Uterus (tissue), 3 donors: ENCODE measurements at regions not wholly inside any gene's neighbourhood (a gene's known extent, or its start where the extent isn't known, plus 50 kb on each side); places are given as distances from the start of the nearest gene placed in this dataset.

Source experiments
- DNase-seq, 2 donors: peaks; one replicate each; pipeline ENCODE4 v3.0.0-alpha.2; 2019 to 2020
- H3K27ac ChIP-seq, 2 donors: fragments of 200-600 bp; sonication (generic); 1 replicate in 1 of 2; 2 replicates in 1 of 2; pipeline ENCODE4 v1.5.1; 2016 to 2018
- H3K27me3 ChIP-seq, 2 donors: fragments of 200-600 bp; sonication (generic); one replicate each; pipeline ENCODE4 v1.5.1; 2018 to 2019; ENCODE audit warnings: control low read depth in 1 of 2
- H3K36me3 ChIP-seq, 2 donors: fragments of 200-600 bp; sonication (generic); one replicate each; pipeline ENCODE4 v1.5.1; 2019; ENCODE audit warnings: control low read depth in 1 of 2
- H3K4me1 ChIP-seq, 2 donors: fragments of 200-600 bp; sonication (generic); one replicate each; pipeline ENCODE4 v1.5.1; 2018 to 2019; ENCODE audit warnings: control low read depth in 1 of 2
- H3K4me3 ChIP-seq, 2 donors: fragments of 200-600 bp; sonication (generic); 1 replicate in 1 of 2; 2 replicates in 1 of 2; pipeline ENCODE4 v1.5.1; 2018 to 2019; ENCODE audit warnings: mild to moderate bottlenecking in 1 of 2
- H3K9me3 ChIP-seq, 2 donors: fragments of 200-600 bp; sonication (generic); one replicate each; pipeline ENCODE4 v1.5.1; 2019; ENCODE audit warnings: control low read depth in 1 of 2
- CTCF ChIP-seq, 4 experiments: fragments of 200-600 bp in 2 of 4; fragments of 450-650 bp in 2 of 4; sonication (generic) in 2 of 4; IDR thresholded peaks; one replicate each; pipeline ENCODE4 v1.5.1; 2016 to 2019; ENCODE audit warnings: antibody characterized with exemption in 4 of 4, mild to moderate bottlenecking in 2 of 4, moderate library complexity in 1 of 4
- POLR2A ChIP-seq, 2 donors: fragments of 450-650 bp; IDR thresholded peaks; one replicate each; pipeline ENCODE4 v1.6.1; 2016; ENCODE audit warnings: antibody characterized with exemption in 2 of 2, mild to moderate bottlenecking in 1 of 2, moderate library complexity in 1 of 2
- intact Hi-C: fragments of 100-400 bp; cut with DNase I; formaldehyde crosslinking; loops from one replicate; pipeline ENCODE4 v1.15.1; 2023; ENCODE audit warnings: low total_unique reads
- donor health status: DM: yes; HTN: yes; CAD: no.

- no peak for DNase-seq
- Histone ChIP-seq H3K9me3 (no peaks in the 10 kb centered on the region), H3K4me3 (no peak overlapping the region), H3K36me3 (no peaks in the 10 kb centered on the region), H3K27ac (no peak overlapping the region), H3K27me3 (no peaks in the 10 kb centered on the region), H3K4me1 (no peaks in the 10 kb centered on the region)
- intact Hi-C loops, result no loop called here
- no peak for TF ChIP-seq CTCF (IDR thresholded peaks at IDR 0.05)
- no peak for TF ChIP-seq POLR2A (IDR thresholded peaks at IDR 0.05)
Measured at GRCh38 chr10:33088990-33089389, 131.0 kb upstream of the ITGB1 start.

GRCh38 chr10:33087922-33088321, 129.9 kb upstream of the ITGB1 start:
- Histone ChIP-seq H3K9me3 (no peaks in the 10 kb centered on the region), H3K4me3 (no peak overlapping the region), H3K27me3 (no peaks in the 10 kb centered on the region), H3K27ac (no peak overlapping the region), H3K36me3 (no peaks in the 10 kb centered on the region), H3K4me1 (no peaks in the 10 kb centered on the region)
- intact Hi-C loops, result no loop called here
- TF ChIP-seq CTCF (IDR thresholded peaks at IDR 0.05) (no peak), POLR2A (IDR thresholded peaks at IDR 0.05) (no peak)
- DNase-seq, result no peak

- DNase-seq, result no peak
- H3K4me3 ChIP-seq, result no peak overlapping the region
- H3K9me3 ChIP-seq, result no peaks in the 10 kb centered on the region
- intact Hi-C loops, result no loop called here
- H3K36me3 ChIP-seq, result no peaks in the 10 kb centered on the region
- no peak overlapping the region for H3K27ac ChIP-seq
- no peaks in the 10 kb centered on the region for H3K4me1 ChIP-seq
- H3K27me3 ChIP-seq, result no peaks in the 10 kb centered on the region
- TF ChIP-seq POLR2A (IDR thresholded peaks at IDR 0.05) (no peak), CTCF (IDR thresholded peaks at IDR 0.05) (no peak)
Measured at GRCh38 chr10:33087152-33087551, 129.1 kb upstream of the ITGB1 start.

- H3K27me3 ChIP-seq, result no peaks in the 10 kb centered on the region
- no peaks in the 10 kb centered on the region for H3K4me1 ChIP-seq
- intact Hi-C loops, result no loop called here
- TF ChIP-seq POLR2A (IDR thresholded peaks at IDR 0.05), result no peak
- H3K36me3 ChIP-seq, result no peaks in the 10 kb centered on the region
- H3K4me3 ChIP-seq, result no peak overlapping the region
- DNase-seq, result no peak
- H3K27ac ChIP-seq, result no peak overlapping the region
- H3K9me3 ChIP-seq, result no peaks in the 10 kb centered on the region
Measured at GRCh38 chr10:33086100-33086499, 128.1 kb upstream of the ITGB1 start.

- DNase-seq, result no peak
- H3K27me3 ChIP-seq, result no peaks in the 10 kb centered on the region
- no peak overlapping the region for H3K27ac ChIP-seq
- no peak for TF ChIP-seq CTCF (IDR thresholded peaks at IDR 0.05)
- TF ChIP-seq POLR2A (IDR thresholded peaks at IDR 0.05), result no peak
- no peaks in the 10 kb centered on the region for H3K4me1 ChIP-seq
- intact Hi-C loops, result no loop called here
- H3K4me3 ChIP-seq, result no peak overlapping the region
- H3K36me3 ChIP-seq, result no peaks in the 10 kb centered on the region
- no peaks in the 10 kb centered on the region for H3K9me3 ChIP-seq
Measured at GRCh38 chr10:33085313-33085833, 127.3 kb upstream of the ITGB1 start.

GRCh38 chr10:33084453-33084852, 126.4 kb upstream of the ITGB1 start:
- Histone ChIP-seq H3K27ac (no peak overlapping the region), H3K4me3 (no peak overlapping the region), H3K27me3 (no peaks in the 10 kb centered on the region), H3K36me3 (no peaks in the 10 kb centered on the region), H3K4me1 (no peaks in the 10 kb centered on the region), H3K9me3 (no peaks in the 10 kb centered on the region)
- DNase-seq, result no peak
- intact Hi-C loops, result no loop called here
- TF ChIP-seq POLR2A (IDR thresholded peaks at IDR 0.05) (no peak), CTCF (IDR thresholded peaks at IDR 0.05) (no peak)
